ENCODE measurements at regions not wholly inside any gene's neighbourhood (a gene's known extent, or its start where the extent isn't known, plus 50 kb on each side); places are given as distances from the start of the nearest gene placed in this dataset.

- TF ChIP-seq TCF12 (IDR thresholded peaks at IDR 0.05; ENCODE audit: low read depth, low read length) (no peak), JUN (IDR thresholded peaks at IDR 0.05; ENCODE audit: low read depth, low read length) (no peak), CBX5 (IDR thresholded peaks at IDR 0.05; ENCODE audit: low read depth, low read length) (no peak), GABPA (IDR thresholded peaks at IDR 0.05; ENCODE audit: borderline replicate concordance, insufficient read depth, low read length) (no peak), RXRA (IDR thresholded peaks at IDR 0.05; ENCODE audit: insufficient read depth, low read depth, low read length) (no peak), SIRT6 (IDR thresholded peaks at IDR 0.05; ENCODE audit: low read length) (no peak), CREB1 (IDR thresholded peaks at IDR 0.05) (no peak), CBX8 (IDR thresholded peaks at IDR 0.05; ENCODE audit: borderline replicate concordance, low read depth, low read length) (no peak), HDAC6 (IDR thresholded peaks at IDR 0.05; ENCODE audit: low read depth, low read length) (no peak), RNF2 (IDR thresholded peaks at IDR 0.05; ENCODE audit: borderline replicate concordance, low read depth, low read length, missing control alignments, poor library complexity, severe bottlenecking) (no peak), SIX5 (IDR thresholded peaks at IDR 0.05; ENCODE audit: low read depth, low read length) (no peak), HDAC2 (IDR thresholded peaks at IDR 0.05; ENCODE audit: borderline replicate concordance in 1 of 2, low read depth in 2 of 2, low read length in 2 of 2) (no peak), USF2 (IDR thresholded peaks at IDR 0.05; ENCODE audit: low read length) (no peak), SP4 (IDR thresholded peaks at IDR 0.05; ENCODE audit: low read length) (no peak), EP300 (IDR thresholded peaks at IDR 0.05; ENCODE audit: borderline replicate concordance in 1 of 2, low read depth in 2 of 2, low read length in 2 of 2) (no peak), POU5F1 (IDR thresholded peaks at IDR 0.05; ENCODE audit: low read depth, low read length) (no peak), ASH2L (IDR thresholded peaks at IDR 0.05; ENCODE audit: low read length) (no peak)
Measured at GRCh38 chr13:69194130-69194529, 913.5 kb upstream of the ATXN8OS start (continued).

Measured in H1 (cell line).